ENCODE measurements at regions not wholly inside any gene's neighbourhood (a gene's known extent, or its start where the extent isn't known, plus 50 kb on each side); places are given as distances from the start of the nearest gene placed in this dataset.

GRCh38 chr9:87294126-87294525 is 203.5 kb upstream of the DAPK1 start:
- Histone ChIP-seq H3K27me3 (replicated peaks; ENCODE audit: insufficient read depth) (no peaks in the 10 kb centered on the region), H3K27ac (no peak overlapping the region), H3K36me3 (no peaks in the 10 kb centered on the region), H3K4me1 (ENCODE audit: control insufficient read depth in 1 of 2, low read depth in 2 of 2) (peaks cover 0 to 7% of the 10 kb centered on the region in 2 donors), H3K4me3 (no peak overlapping the region), H3K9me3 (no peaks in the 10 kb centered on the region)
- DNase-seq (ENCODE audit: low spot score) (no peak), ATAC-seq (ENCODE audit: insufficient number of reproducible peaks, low FRiP score, low read depth) (no peak)
- TF ChIP-seq, protein P1, sequence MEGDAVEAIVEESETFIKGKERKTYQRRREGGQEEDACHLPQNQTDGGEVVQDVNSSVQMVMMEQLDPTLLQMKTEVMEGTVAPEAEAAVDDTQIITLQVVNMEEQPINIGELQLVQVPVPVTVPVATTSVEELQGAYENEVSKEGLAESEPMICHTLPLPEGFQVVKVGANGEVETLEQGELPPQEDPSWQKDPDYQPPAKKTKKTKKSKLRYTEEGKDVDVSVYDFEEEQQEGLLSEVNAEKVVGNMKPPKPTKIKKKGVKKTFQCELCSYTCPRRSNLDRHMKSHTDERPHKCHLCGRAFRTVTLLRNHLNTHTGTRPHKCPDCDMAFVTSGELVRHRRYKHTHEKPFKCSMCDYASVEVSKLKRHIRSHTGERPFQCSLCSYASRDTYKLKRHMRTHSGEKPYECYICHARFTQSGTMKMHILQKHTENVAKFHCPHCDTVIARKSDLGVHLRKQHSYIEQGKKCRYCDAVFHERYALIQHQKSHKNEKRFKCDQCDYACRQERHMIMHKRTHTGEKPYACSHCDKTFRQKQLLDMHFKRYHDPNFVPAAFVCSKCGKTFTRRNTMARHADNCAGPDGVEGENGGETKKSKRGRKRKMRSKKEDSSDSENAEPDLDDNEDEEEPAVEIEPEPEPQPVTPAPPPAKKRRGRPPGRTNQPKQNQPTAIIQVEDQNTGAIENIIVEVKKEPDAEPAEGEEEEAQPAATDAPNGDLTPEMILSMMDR (IDR thresholded peaks at IDR 0.05), result no peak

- no peaks in the 10 kb centered on the region for H3K36me3 ChIP-seq
- no peaks in the 10 kb centered on the region for H3K9me3 ChIP-seq
- no peak overlapping the region for H3K4me3 ChIP-seq
- H3K27ac ChIP-seq, result no peak overlapping the region
- no peak for DNase-seq (ENCODE audit: low spot score)
- H3K27me3 ChIP-seq (replicated peaks; ENCODE audit: insufficient read depth), result no peaks in the 10 kb centered on the region
- TF ChIP-seq, protein P1 (IDR thresholded peaks at IDR 0.05), result no peak
- no peak for ATAC-seq (ENCODE audit: insufficient number of reproducible peaks, low FRiP score, low read depth)
- peaks cover 8 to 13% of the 10 kb centered on the region in 2 donors for H3K4me1 ChIP-seq (ENCODE audit: control insufficient read depth in 1 of 2, low read depth in 2 of 2)
Observed at GRCh38 chr9:87300915-87301314, 196.8 kb upstream of the DAPK1 start.

GRCh38 chr9:87301371-87301770 is 196.3 kb upstream of the DAPK1 start:
- no peak for DNase-seq (ENCODE audit: low spot score)
- no peaks in the 10 kb centered on the region for H3K9me3 ChIP-seq
- no peak for ATAC-seq (ENCODE audit: insufficient number of reproducible peaks, low FRiP score, low read depth)
- no peaks in the 10 kb centered on the region for H3K27me3 ChIP-seq (replicated peaks; ENCODE audit: insufficient read depth)
- TF ChIP-seq, protein P1 (IDR thresholded peaks at IDR 0.05), result no peak
- H3K4me1 ChIP-seq (ENCODE audit: control insufficient read depth in 1 of 2, low read depth in 2 of 2), result peaks cover 10 to 18% of the 10 kb centered on the region in 2 donors
- no peak overlapping the region for H3K4me3 ChIP-seq
- no peaks in the 10 kb centered on the region for H3K36me3 ChIP-seq
- H3K27ac ChIP-seq, result no peak overlapping the region

DNA sequence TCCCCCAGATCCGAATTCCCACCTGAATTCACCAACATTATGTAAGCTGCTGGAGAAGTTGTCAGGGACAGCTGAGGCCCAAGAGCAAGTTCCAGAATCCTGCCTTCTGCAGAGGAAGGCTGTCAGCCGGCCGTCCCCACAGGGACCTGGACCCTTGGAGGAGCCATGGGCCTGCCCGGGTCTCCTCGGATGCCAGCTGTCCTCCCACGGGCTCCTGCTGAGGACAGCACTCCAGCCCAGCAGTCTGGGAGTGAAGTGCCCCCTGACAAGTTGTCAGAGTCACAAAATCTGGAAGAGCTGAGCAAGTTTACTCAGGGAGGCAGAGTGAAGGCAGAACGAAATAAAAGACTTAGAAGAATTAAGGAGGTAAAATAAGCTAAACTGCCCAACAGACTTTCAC is 192.5 kb upstream of the DAPK1 start:
- Histone ChIP-seq H3K4me1 (ENCODE audit: control insufficient read depth in 1 of 2, low read depth in 2 of 2) (peaks cover 10 to 18% of the 10 kb centered on the region in 2 donors), H3K27me3 (replicated peaks; ENCODE audit: insufficient read depth) (no peaks in the 10 kb centered on the region), H3K36me3 (no peaks in the 10 kb centered on the region), H3K27ac (peak overlapping the region in 1 of 2 donors; percentile 3), H3K9me3 (no peaks in the 10 kb centered on the region), H3K4me3 (no peak overlapping the region)
- ATAC-seq (ENCODE audit: insufficient number of reproducible peaks, low FRiP score, low read depth) (no peak), DNase-seq (ENCODE audit: low spot score) (no peak)
- TF ChIP-seq, protein P1 (IDR thresholded peaks at IDR 0.05), result no peak

- Histone ChIP-seq H3K27ac (no peak overlapping the region), H3K36me3 (no peaks in the 10 kb centered on the region), H3K4me1 (ENCODE audit: control insufficient read depth in 1 of 2, low read depth in 2 of 2) (peaks cover 10 to 18% of the 10 kb centered on the region in 2 donors), H3K4me3 (no peak overlapping the region), H3K27me3 (replicated peaks; ENCODE audit: insufficient read depth) (no peaks in the 10 kb centered on the region), H3K9me3 (no peaks in the 10 kb centered on the region)
- DNase-seq (ENCODE audit: low spot score) (no peak), ATAC-seq (ENCODE audit: insufficient number of reproducible peaks, low FRiP score, low read depth) (no peak)
- TF ChIP-seq, protein P1 (IDR thresholded peaks at IDR 0.05), result no peak
Observed at GRCh38 chr9:87306006-87306405, 191.7 kb upstream of the DAPK1 start.
